ENCODE measurements at regions not wholly inside any gene's neighbourhood (a gene's known extent, or its start where the extent isn't known, plus 50 kb on each side); places are given as distances from the start of the nearest gene placed in this dataset.

DNA sequence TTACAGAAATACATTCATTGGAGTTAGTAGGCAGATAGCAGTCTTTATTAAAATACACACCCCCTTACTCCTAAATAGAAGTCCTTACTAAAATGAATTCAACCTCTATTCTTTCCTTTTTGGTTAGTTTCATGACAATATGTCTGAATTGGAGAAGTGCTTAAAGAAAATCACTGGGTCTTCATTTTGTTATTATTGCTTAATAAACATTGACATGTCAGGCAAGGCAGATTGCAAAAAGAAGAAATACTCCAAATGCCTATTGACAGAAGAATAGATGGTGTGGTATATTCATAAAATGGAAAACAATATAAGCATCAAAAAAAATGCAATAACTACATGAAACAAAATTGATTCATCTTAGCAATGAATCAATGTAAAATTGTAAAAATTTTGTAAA, 135.5 kb downstream of the TMEM26 start:
- DNase-seq: no peak

DNA sequence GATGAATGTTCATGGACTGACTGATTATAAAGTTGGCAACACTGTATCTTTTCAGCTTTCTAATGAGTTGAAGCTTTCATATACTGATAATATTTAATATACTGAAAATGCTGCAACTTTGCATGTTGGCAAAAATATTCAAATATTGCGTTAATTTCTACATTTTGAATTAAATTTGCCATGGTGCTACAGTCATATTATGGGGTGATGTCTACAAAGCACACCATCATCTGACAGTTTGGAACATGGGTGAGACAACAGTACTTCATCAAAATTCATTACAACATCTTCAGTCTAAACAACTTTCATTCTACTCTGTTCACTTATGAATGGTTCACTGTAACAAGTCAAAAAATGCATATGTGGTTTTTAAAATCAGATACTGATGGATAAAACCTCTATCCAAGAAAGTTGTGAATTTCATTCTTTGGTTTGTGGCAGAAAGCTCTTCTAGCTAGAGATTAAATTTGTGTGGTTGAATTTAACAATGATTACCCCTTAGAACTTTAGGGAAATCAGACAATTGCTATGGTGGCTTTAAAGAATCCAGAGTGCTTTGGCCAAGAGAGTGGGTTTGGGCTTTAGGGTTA, 136.4 kb downstream of the TMEM26 start:
- DNase-seq: no peak

DNA sequence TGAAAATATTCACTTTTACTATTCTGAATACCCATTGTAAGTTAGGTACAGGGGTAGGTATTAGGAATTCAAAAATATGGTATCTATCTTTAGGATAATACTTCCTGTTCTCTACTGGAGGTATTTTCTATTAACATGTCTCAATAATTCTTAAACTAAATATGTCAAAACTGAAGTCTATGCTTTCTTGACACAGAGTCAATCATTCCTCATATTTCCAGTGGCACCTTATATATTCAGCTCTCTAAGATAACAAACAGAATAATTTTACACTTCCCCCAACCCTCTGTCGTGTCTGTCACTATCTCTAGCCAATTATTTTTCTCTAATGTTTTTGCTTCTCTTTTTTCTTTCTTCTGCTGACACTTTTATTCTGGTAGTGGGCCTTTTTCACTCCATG, 138.9 kb downstream of the TMEM26 start:
- DNase-seq: no peak

DNA sequence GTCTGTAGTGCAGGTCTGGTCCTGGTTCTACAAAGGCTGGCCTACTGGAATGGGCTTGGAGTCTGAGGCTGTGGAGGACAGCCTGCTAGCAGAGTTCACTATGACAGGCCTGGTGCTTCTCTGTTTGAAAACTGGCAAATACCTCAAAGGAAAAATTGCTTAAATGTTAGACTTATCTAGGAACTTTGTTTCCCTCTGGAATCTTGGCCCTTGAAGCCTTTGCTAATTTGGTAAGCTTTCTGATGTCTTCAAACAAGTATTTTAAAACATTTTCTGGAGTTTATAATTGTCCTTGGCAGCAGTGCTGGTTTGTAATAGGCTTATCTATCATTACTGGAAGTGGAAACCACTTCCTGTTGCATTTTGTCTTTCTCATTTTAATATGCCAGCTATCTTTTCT, 139.7 kb downstream of the TMEM26 start:
- DNase-seq: no peak

DNA sequence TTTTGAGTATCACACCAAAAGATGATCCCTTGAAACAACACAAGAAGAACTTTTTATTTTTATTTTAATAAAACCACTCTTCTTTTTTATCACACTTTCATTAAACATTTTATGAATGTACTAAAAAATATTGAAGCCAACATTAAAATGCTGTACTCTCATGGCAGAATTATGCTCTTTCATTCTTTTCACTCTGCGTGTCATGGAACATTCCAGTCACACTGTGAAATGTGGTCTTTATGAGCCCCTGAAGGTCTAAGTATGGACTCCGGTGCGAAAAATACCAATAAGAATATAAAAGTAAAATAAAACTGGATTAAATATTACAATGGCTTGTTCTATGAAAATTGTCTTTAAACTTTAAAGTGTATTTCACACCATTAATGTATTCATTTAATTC, 148.4 kb downstream of the TMEM26 start:
- no peak for DNase-seq

DNA sequence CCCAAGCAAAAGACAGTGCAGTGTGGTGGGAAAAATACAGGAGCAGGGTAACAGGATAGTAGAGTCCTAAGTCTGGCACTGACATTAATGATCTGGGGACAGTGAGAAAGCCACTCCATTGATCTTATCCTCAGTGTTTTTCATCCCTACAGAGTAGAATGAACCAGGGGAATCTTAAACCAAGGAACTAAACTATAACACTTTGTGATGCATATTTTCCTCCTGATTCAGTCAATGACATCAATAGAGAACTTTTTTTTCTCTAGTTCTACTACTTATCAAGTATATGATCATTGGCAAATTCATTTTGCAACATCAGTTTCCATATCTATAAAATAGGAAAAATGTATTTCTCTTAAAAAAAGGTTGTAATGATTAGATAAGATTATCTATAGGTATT, 151.1 kb downstream of the TMEM26 start:
- DNase-seq: no peak

DNA sequence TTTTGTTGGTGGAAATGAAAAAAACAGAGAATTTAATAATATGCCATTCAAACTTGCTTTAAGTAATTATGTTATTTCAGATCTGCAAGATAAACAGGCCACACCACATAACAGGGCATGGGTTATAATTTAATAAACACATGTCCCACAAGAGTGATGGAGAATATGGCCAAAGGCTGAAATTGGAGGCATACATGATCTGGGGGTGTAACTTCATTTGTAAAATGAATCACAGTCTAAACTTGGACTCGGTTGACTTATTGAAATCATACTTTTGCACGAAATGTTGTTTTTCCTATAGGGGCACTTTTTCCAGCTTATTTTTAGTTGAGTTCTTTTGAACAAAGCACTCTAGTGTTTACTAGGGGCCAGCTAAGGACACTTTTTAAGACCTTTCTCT, 151.6 kb downstream of the TMEM26 start:
- DNase-seq: no peak

DNA sequence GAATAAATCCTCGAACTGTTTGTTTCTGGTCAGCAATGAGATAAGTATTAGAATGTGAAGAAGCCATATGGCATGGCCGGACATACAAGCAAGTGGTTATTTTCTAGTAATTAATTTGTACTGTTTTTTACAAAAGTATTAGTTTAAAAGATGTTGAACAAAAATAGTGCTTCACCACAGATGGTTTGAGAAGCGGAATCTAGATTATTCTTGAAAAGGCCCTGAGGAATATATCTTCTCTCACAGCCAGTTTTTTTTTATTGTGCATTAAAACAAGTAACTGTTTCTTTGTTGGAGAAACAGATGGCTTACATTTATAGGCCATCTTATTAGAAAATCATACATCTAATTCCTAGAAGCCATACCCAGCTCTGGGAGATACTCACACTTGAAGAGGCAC, 153.3 kb downstream of the TMEM26 start:
- no peak for DNase-seq

DNA sequence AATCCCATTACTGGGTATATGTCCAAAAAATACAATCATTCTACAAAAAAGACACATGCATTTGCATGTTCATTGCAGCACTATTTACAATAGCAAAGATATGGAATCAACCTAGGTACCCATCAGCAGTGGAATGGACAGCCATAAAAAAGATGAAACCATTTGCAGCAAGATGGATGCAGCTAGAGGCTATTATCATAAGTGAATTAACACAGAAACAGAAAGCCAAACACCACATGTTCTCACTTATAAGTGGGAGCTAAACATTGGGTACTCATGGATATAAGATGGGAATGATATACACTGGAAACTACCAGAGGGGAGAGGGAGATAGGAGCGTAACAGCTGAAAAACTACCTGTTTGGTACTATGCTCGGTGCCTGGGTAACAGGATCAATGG, 154.0 kb downstream of the TMEM26 start:
- DNase-seq: no peak

DNA sequence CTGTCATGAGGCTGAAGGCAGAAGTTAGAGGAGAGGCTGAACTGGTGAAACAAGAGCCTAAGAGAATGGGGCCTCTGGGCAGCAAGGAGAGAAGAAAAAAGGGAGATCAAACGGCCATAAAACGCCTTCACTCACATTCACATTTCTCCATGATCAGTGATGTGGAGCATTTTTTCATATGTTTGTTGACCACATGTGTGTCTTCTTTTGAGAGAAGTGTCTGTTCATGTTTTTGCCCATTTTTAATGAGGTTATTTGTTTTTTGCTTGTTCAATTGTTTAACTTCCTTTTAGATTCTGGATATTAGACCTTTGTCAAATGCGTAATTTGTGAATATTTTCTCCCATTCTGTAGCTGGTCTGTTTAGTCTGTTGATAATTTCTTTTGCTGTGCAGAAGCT, 155.0 kb downstream of the TMEM26 start:
- no peak for DNase-seq

DNA sequence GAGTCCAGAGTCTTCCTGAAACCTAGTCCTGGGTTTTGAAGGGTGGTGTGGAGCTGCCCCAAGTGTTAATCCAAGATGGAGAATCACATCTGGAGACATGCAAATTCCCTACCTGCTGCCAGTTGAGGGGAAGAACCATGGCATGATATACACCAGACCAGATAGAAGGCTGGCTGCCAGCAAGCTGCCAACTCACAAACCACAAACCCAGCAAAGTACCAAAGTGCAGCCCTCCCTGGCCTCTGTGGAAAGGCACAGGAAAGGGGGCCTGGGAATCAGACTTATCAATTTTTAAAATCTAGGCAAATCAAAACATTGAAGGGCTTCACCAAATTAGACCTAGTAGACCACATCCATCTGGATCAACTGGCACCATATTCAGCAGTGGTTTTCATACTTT, 157.0 kb downstream of the TMEM26 start:
- DNase-seq: no peak

DNA sequence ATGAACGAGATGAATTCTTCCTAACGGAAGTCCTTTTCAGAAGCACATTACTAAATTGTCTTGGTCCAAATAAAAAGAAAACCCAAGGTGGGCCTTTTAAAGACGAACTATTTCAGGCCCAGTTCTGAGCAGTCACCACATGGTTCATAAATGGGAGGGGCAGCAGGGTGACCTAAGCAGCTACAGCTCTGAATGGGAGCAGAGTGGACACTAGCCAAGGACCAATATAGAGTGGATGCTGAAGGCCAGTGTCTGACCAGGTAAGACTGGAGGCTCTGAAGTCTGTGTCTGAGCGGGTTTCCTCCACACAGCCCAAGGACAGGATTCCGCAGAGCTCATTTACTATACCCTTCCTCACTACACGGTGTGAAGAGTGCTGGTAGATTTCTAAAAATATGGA, 159.1 kb downstream of the TMEM26 start:
- no peak for DNase-seq

DNA sequence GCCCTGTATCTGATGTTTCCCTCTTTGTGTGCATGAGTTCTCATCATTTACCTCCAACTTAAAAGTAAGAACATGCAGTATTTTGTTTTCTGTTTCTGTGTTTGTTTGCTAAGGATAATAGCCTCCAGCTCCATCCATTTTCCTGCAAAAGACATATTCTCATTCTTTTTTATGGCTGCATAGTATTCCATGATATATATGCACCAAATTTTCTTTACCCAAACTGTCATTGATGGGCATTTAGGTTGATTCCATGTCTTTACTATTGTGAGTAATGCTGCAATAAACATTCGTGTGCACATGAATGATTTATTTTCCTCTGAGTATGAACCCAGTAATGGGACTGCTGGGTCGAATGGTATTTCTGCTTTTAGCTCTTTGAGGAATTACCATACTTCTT, 163.4 kb downstream of the TMEM26 start:
- no peak for DNase-seq

DNA sequence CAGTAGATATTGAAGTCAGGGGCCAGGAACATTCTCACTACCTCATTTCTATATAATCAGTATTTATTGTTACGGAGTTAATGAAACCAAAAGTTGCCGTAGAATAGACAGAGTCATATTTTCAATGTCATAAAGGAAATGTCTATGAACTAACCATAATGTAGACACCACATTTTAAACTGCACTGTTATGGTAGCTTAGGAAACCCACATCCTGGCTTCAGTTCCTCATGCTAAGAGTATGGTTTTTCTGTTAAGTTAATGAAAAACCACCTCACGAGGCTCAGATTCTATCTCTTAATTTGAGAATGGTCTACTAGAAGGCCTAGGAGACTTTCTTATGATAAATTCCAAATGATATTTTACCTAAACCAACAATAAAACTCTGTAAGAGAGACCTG, 166.5 kb downstream of the TMEM26 start:
- DNase-seq: no peak

DNA sequence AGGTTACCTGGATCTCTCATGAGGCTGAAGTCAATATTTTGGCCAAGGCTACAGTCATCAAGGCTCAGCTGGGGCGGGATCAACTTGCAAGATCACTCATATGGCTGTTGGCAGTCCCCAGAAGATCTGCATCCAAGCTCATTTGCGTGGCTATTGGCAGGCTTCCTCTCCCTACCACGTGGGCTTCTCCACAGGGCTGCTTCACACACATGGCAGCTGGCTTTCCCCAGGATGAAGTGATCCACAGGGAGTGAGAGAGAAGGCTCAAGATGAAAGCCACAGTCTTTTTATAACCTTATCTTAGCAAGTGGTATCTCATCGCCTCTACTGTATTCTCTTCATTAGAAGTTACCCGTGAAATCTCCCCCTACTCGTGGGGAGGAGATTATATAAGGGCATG, 167.4 kb downstream of the TMEM26 start:
- no peak for DNase-seq

DNA sequence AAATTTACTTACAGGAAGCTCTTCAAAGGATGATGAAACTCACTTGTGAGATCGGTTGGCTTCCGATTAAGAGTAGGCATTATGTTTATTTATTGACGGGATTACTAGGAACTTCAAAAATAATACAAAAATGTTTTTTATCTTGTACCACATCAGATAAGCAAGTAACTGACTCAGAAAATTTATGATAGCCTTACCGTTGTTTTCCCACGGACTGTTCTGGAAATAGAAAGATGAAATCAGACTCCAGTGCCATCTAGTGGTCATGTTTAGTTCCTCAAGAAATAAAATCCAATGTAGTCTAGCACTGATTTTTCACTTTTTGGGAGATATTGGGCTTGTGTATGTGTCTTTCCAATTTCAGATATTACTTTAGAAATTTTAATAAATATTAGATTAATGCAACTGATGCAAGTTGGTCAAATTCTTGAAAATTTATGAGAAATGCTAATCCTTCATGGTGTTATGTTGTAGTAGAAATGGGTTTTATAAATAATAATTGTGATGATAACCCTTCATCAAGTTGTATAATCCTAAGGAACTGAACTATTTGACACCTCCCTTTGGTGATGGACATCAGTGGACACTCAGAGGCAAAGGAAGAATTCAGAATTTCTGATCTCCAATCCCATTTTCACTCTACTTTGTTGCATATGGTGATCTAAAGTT, 168.8 kb downstream of the TMEM26 start:
- DNase-seq: peak; percentile 16

DNA sequence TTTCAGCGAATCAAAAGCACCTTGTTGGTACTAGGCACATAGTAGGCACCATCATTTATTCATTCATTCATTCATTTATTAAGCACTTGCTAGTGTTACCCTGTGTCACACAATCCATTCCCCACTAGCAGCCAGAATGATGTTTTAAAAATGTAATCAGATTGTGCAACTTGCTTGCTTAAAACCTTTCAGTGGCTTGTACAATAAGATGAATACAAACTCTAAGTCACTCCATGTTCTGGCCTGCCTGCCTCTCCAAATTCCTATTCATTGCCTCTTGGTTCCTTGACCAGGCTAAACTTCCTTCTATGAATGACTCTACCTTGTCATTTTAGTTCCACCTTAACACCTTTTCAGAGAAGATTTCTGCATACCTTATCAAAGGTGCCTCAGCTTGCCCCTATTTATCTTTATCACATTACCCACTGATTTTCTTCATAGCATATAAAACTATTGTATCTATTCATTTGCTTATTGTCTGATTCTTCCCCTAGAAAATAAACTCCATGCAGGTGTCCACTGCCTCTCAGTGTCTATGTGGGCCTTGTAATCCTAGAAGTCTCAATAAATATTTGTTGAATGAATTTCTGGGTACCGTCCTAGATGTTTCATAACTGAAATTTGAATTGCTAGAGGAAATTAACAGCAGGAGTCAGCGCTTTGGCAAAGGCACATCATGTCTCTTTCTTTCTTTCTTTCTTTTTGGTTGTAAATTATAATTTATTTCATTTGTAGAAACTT, 169.5 kb downstream of the TMEM26 start:
- no peak for DNase-seq

DNA sequence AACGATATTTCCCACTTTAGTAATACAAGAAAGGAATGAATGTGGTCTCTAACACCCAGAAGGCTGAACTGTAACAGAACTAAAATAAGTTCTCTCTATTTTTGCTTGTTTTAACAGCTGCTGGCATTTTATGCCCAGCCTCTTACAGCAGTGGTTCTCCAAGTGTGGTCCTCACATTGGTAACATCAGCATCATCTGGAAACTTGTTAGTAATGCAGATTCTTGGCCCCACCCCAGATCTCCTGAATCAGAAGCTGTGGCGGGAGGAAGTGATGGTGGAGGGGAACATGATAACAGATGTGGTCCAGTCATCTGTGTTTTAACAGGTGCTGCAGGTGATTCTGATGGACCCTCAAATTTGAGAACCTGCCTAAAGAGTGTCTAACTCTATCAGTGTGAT, 170.1 kb downstream of the TMEM26 start:
- DNase-seq: no peak

DNA sequence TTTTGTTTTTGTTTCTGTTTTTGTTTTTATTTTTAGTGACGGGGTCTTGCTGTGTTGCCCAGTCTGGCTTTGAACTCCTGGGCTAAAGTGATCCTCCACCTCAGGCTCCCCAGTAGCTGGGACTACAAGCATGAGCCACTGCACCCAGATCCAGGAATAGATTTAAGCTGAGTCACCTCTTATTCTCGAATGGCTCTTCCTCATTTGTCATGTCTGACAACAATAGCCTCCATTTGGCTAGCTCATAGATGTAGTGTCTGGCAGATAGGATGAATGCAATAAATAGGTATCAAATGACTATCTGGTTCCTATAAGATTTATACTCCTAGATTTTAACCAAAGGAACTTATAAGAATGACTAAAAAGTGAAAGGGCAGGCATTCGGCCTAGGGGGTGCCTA, 172.9 kb downstream of the TMEM26 start:
- no peak for DNase-seq

DNA sequence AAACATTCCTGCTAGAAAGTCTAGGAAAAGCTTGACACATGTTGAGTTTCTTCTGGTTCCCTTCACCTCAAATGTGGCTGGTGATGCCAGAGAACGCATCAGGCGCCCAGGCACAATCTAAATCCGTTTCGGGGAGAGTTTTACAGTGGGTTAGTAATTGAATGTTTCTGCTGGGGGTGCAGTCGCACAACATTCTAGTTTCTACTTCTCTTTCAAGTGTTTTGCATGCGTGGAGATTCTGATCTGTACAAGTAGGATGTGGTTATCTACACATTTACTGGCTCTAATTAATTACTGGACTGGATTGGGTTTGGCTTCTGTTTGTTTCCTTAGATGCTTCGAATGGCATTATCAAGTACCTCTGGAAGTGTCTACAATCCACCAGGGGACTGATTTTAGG, 173.8 kb downstream of the TMEM26 start:
- DNase-seq: no peak

DNA sequence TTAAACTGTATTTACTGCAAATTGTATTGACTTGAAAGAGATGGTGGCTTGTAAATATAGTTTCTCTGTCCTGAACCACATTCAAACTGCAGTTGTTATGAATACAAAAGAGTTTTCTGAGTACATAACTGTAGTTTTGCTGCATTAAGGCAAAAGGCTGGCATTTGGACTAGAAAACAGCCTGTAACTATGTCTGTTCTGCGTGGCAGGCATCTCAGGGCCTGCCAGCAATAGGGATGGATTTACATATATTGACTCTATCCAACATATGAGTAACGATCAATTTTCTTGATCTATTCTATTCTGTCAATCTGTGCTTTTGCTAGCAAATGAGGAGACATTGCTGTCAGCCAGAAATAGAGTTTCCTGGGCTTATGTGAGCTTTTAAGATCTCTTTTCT, 174.6 kb downstream of the TMEM26 start:
- DNase-seq: no peak

DNA sequence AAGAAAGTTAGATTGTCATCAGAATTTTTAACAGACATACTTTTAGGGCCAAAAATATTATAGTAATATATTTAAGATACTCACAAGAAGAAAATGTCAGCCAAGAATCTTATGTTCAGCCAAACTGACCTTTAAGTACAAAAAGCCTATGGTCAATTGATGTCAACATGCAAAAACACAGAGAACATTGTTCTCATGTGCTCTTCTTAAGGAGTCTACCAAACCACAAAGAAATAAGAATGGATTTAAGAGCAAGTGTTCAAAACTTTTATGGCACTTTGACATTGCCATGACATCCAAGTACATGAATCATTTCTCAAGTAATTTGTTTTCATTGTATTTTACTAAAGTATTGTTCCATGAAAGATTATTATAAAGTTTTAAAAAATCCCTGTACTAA, 180.4 kb downstream of the TMEM26 start:
- DNase-seq: no peak

DNA sequence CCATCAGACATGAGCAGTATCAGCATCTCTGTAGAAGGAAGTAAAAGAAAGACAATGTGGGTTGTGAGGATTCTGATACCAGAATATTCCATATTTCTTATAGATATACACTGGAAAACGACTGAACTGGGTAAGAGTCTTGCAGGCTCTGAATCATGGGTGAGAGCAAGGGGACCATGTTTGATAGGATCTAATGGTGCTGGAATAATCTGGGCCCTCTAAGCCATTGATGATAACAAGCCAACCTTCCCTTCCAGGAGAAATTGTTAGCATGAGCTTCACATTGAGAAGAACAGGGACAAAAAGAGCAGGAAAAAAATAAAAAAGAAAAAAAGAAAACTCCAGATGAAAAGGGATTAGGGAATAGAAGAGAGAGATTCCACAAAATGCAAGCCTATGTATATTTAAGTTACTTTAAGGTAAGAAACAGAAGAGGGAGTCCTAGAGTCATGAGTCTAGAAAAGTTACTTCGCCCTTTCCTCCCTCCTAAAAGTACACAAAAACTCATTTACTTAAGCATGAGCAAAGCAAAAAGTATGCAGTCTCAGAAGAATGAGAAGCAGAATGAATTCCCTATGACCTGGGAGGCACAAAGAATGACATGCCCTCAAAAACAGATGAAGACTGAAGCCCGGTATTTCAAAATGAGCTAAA, 181.9 kb downstream of the TMEM26 start:
- no peak for DNase-seq

DNA sequence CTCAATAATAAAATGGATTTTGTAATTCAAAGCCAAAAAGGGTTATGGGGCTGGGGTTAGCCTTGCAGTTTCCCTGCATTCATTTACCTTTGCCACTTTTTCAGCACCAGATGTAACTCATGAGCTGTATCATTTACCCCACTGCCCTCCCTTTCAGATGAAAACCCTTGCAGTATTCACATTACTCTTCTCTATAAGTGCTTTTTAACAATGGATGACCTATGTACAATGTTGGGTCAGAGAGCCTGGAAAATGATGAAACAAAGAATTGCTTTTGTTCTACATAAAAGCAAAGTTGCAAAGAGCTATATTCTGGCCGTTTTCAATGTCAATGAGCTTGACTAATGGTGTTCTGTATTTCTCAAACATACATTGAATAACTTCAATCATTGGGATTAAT, 189.7 kb downstream of the TMEM26 start:
- no peak for DNase-seq

All from NCI-H1105 treated with DMSO at 0.1 percent for 48 hours (cell line).